HUES64 (cell line): ENCODE measurements at regions not wholly inside any gene's neighbourhood (a gene's known extent, or its start where the extent isn't known, plus 50 kb on each side); places are given as distances from the start of the nearest gene placed in this dataset.

ENCODE experiments used
- H3K27ac ChIP-seq: 2 replicates; pipeline ENCODE4 v1.7.0; 2013; ENCODE audit warnings: low read depth, low read length, inconsistent platforms
- H3K27me3 ChIP-seq: 2 replicates; pipeline ENCODE4 v1.6.1; 2013; ENCODE audit warnings: mild to moderate bottlenecking, low read length; ENCODE audit not compliant: insufficient read depth
- H3K36me3 ChIP-seq: 2 replicates; pipeline ENCODE4 v1.6.1; 2013; ENCODE audit warnings: mild to moderate bottlenecking, low read length; ENCODE audit not compliant: insufficient read depth
- H3K4me1 ChIP-seq: 2 replicates; pipeline ENCODE4 v1.6.1; 2013; ENCODE audit warnings: mild to moderate bottlenecking, low read length, moderate library complexity; ENCODE audit not compliant: insufficient read depth
- H3K4me3 ChIP-seq: 2 replicates; pipeline ENCODE4 v1.5.1; 2013; ENCODE audit warnings: mild to moderate bottlenecking, low read length, moderate library complexity
- H3K9ac ChIP-seq: 2 replicates; pipeline ENCODE4 v1.6.1; 2013; ENCODE audit warnings: mild to moderate bottlenecking, low read depth, low read length
- H3K9me3 ChIP-seq: 2 replicates; pipeline ENCODE4 v1.6.1; 2013; ENCODE audit warnings: low read depth, low read length; ENCODE audit not compliant: insufficient read depth
- WGBS: fragments of 150-250, 120-280 bp; methylation state at CpG from one replicate; pipeline ENCODE4 v1.1.7; 2013; ENCODE audit warnings: missing lambda C conversion rate; 5-methylcytosine and 5-hydroxymethylcytosine counted together

DNA sequence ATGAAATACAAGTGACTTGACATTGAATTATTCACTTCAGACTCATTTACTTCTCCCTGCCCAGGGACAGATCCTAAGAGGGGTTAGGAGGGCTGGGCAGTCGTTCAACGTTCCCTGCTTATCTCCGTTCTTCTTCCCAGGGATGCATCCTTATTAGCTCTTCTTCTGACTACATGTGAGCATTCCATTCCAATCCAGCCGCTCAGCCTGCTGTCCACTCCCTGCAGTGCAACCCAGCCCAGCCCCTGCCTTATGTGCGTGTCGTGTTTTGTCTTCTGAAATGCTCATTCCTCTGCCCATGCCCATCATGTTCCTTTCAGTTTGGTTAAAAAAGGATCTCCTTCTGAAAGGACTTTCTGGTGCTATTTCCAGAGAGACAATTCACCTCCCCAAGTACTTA is 64.7 kb upstream of the PALM2AKAP2 start:
- no peaks in the 10 kb centered on the region for H3K4me1 ChIP-seq

DNA sequence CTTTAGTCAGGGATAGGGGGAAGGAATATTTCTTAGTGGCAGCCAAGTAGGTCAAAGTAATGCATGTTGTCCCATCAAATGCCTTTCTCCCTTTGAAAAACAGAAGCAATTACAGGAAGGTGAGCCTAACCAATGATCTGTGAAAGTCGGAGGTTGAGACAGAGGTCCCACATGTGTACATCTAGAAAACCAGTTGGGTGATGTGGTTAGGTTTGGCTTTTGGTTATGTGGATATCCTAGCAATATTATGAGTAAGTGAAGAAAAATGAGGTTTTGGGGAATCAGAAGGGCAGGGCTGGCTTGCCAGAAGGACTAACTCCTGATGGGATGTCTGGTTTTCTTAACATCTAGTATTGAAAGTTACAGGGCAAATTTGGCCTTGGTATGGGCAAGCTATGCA is 63.4 kb upstream of the PALM2AKAP2 start:
- H3K9ac ChIP-seq: no peak overlapping the region
- no peak overlapping the region for H3K27ac ChIP-seq
- H3K9me3 ChIP-seq: no peaks in the 10 kb centered on the region
- H3K4me1 ChIP-seq: no peaks in the 10 kb centered on the region
- no peaks in the 10 kb centered on the region for H3K27me3 ChIP-seq
- WGBS: 87% methylated on average over 1 of the region's 1 CpG
- no peak overlapping the region for H3K4me3 ChIP-seq
- no peaks in the 10 kb centered on the region for H3K36me3 ChIP-seq

More for the DNA sequence above, 64.7 kb upstream of the PALM2AKAP2 start:
- 73% methylated on average over 6 of the region's 6 CpGs for WGBS
- no peaks in the 10 kb centered on the region for H3K9me3 ChIP-seq
- H3K4me3 ChIP-seq: no peak overlapping the region
- no peaks in the 10 kb centered on the region for H3K27me3 ChIP-seq
- no peak overlapping the region for H3K27ac ChIP-seq
- H3K36me3 ChIP-seq: no peaks in the 10 kb centered on the region
- H3K9ac ChIP-seq: no peak overlapping the region

DNA sequence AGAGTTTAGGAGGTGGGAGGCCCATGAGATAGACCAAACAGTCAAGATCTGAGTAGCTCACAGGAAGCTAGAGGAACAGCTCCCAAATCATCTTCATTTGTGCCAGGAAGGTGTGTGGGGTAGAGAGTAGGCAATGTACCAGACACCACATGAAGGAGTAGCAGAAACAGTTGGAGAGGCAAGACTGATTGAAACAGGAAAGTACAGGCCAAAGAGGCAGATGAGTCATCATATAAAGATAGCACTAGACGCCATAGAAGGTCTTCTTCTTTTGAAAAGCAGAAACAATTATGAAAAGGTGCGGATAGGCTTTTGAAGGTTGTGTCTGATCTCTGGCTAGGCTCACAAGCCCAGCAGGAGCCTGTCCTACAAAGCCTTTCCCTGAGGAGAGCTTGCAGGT is 62.7 kb upstream of the PALM2AKAP2 start:
- Histone ChIP-seq H3K27ac (no peak overlapping the region), H3K9ac (no peak overlapping the region), H3K4me1 (no peaks in the 10 kb centered on the region), H3K36me3 (no peaks in the 10 kb centered on the region), H3K4me3 (no peak overlapping the region), H3K27me3 (no peaks in the 10 kb centered on the region), H3K9me3 (no peaks in the 10 kb centered on the region)
- 94% methylated on average over 2 of the region's 2 CpGs for WGBS

DNA sequence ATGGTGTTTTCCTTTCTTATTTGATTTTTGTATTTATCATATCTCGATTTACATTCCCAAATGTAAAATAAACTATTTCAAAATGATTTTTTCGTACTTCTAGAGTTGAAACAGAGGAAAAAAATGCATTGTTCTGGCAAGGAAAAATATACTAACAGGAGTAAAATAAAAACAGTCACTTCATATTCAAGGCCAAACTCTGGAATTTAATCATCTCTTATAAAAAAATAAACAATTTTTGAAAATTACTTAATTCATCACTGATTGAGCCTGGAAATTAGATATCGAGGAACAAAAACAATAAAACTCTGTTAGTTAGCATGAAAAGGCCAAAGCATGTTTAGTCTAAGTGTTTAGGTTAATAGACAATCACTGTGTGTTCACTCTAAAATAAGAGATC is 61.1 kb upstream of the PALM2AKAP2 start:
- Histone ChIP-seq H3K9me3 (no peaks in the 10 kb centered on the region), H3K27ac (no peak overlapping the region), H3K4me1 (no peaks in the 10 kb centered on the region), H3K36me3 (no peaks in the 10 kb centered on the region), H3K4me3 (no peak overlapping the region), H3K27me3 (no peaks in the 10 kb centered on the region), H3K9ac (no peak overlapping the region)
- WGBS: 100% methylated on average over 1 of the region's 3 CpGs

DNA sequence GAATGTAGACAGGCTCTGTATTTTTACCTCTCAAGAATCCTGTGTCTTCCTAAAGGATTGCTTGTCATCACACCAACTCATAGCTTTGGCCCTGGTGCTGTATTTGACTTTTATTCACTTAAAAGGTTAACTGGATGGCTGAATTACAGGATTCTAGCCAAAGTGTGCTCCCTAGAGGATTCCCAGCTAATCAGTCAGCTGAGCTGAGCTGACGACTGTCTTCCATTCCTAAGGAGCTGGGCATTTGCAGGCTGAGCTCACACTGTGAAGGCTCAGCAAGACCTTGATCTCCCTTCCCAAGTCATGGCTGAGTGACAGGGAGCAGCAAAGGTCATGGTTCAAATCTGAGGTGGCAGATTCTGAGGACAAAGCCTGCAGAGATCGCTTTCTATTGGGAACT is 59.0 kb upstream of the PALM2AKAP2 start:
- Histone ChIP-seq H3K27me3 (no peaks in the 10 kb centered on the region), H3K36me3 (no peaks in the 10 kb centered on the region), H3K27ac (no peak overlapping the region), H3K9me3 (no peaks in the 10 kb centered on the region), H3K9ac (no peak overlapping the region), H3K4me3 (no peak overlapping the region), H3K4me1 (no peaks in the 10 kb centered on the region)
- WGBS: 49% methylated on average over 2 of the region's 2 CpGs

- no peaks in the 10 kb centered on the region for H3K36me3 ChIP-seq
- H3K4me1 ChIP-seq: no peaks in the 10 kb centered on the region
- H3K9me3 ChIP-seq: no peaks in the 10 kb centered on the region
- H3K4me3 ChIP-seq: no peak overlapping the region
- no CpG with 5 or more reads among the region's 1 CpG for WGBS
- H3K27me3 ChIP-seq: no peaks in the 10 kb centered on the region
- no peak overlapping the region for H3K9ac ChIP-seq
- H3K27ac ChIP-seq: no peak overlapping the region
These were observed 58.0 kb upstream of the PALM2AKAP2 start for GRCh38 chr9:109722007-109722406.

- Histone ChIP-seq H3K9ac (no peak overlapping the region), H3K27me3 (no peaks in the 10 kb centered on the region), H3K9me3 (no peaks in the 10 kb centered on the region), H3K4me3 (no peak overlapping the region), H3K4me1 (no peaks in the 10 kb centered on the region), H3K27ac (no peak overlapping the region), H3K36me3 (no peaks in the 10 kb centered on the region)
- 96% methylated on average over 2 of the region's 2 CpGs for WGBS
These were observed 56.2 kb upstream of the PALM2AKAP2 start for GRCh38 chr9:109723781-109724180.

- H3K27ac ChIP-seq: no peak overlapping the region
- H3K4me3 ChIP-seq: no peak overlapping the region
- H3K9me3 ChIP-seq: no peaks in the 10 kb centered on the region
- H3K4me1 ChIP-seq: no peaks in the 10 kb centered on the region
- H3K36me3 ChIP-seq: no peaks in the 10 kb centered on the region
- WGBS: 92% methylated on average over 4 of the region's 4 CpGs
- no peak overlapping the region for H3K9ac ChIP-seq
- H3K27me3 ChIP-seq: no peaks in the 10 kb centered on the region
These were observed 54.5 kb upstream of the PALM2AKAP2 start for GRCh38 chr9:109725460-109725859.

- no peaks in the 10 kb centered on the region for H3K36me3 ChIP-seq
- no peak overlapping the region for H3K9ac ChIP-seq
- no peaks in the 10 kb centered on the region for H3K9me3 ChIP-seq
- WGBS: 90% methylated on average over 4 of the region's 4 CpGs
- H3K4me3 ChIP-seq: no peak overlapping the region
- no peaks in the 10 kb centered on the region for H3K27me3 ChIP-seq
- 0 out of 2 replicates have a peak, but pooled peaks cover 3% of the 10 kb centered on the region for H3K4me1 ChIP-seq
- H3K27ac ChIP-seq: no peak overlapping the region
These were observed 53.9 kb upstream of the PALM2AKAP2 start for GRCh38 chr9:109726119-109726518.

GRCh38 chr9:109728686-109729300 is 51.2 kb upstream of the PALM2AKAP2 start:
- Histone ChIP-seq H3K36me3 (no peaks in the 10 kb centered on the region), H3K9ac (no peak overlapping the region), H3K27ac (no peak overlapping the region), H3K4me3 (no peak overlapping the region), H3K4me1 (0 out of 2 replicates have a peak, but pooled peaks cover 3% of the 10 kb centered on the region), H3K27me3 (no peaks in the 10 kb centered on the region), H3K9me3 (no peaks in the 10 kb centered on the region)
- WGBS: 89% methylated on average over 3 of the region's 3 CpGs

DNA sequence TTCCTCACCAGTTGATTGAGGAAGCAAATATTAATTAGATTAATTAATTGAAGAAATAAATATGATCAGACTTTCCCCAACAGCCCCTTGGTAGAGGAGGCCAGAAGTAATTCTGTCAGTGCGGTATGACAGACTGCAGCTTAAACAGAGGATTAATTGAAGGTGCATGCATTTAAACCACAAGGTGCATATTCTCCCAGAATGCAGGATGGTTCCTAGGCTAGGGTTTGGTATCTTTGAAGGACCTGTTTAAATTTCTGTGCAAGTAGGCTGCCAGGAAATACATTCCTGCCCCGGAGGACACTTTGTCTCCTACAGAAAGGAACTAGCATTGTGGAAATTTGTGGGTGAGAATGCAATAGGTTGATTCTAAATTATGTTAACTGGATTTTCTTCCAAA is 50.5 kb upstream of the PALM2AKAP2 start:
- Histone ChIP-seq H3K4me3 (no peak overlapping the region), H3K27me3 (no peaks in the 10 kb centered on the region), H3K9ac (no peak overlapping the region), H3K36me3 (no peaks in the 10 kb centered on the region), H3K9me3 (no peaks in the 10 kb centered on the region), H3K4me1 (0 out of 2 replicates have a peak, but pooled peaks cover 3% of the 10 kb centered on the region), H3K27ac (no peak overlapping the region)
- WGBS: 97% methylated on average over 2 of the region's 2 CpGs
